PFSK-1 (cell line): ENCODE measurements at regions not wholly inside any gene's neighbourhood (a gene's known extent, or its start where the extent isn't known, plus 50 kb on each side); places are given as distances from the start of the nearest gene placed in this dataset.

Source experiments
- FOXP2 ChIP-seq: optimal IDR thresholded peaks from 2 replicates; pipeline ENCODE3; 2011; ENCODE audit warnings: borderline replicate concordance, control low read depth, inconsistent platforms; ENCODE audit not compliant: insufficient read depth; ENCODE audit errors: extremely low read length, extremely low read depth
- POLR2AphosphoS5 ChIP-seq: IDR thresholded peaks from 2 replicates; pipeline ENCODE4 v1.6.1; 2012; ENCODE audit warnings: low read depth, mild to moderate bottlenecking, control low read depth, low read length, moderate library complexity
- SIN3A ChIP-seq: IDR thresholded peaks from 2 replicates; pipeline ENCODE4 v1.6.1; 2012; ENCODE audit warnings: mild to moderate bottlenecking, low read length, moderate library complexity, borderline replicate concordance; ENCODE audit not compliant: insufficient read depth
- TAF1 ChIP-seq: IDR thresholded peaks from 2 replicates; pipeline ENCODE4 v1.6.1; 2012; ENCODE audit warnings: low read length, control low read depth, borderline replicate concordance; ENCODE audit not compliant: insufficient read depth
- TF ChIP-seq, protein P1 (sequence below), 2 experiments: IDR thresholded peaks; 2 replicates each; pipeline versions ENCODE4 v1.6.1 to v1.8.0; 2011 to 2012; ENCODE audit warnings: low read depth in 2 of 2, low read length in 2 of 2, control low read depth in 1 of 2, inconsistent platforms in 1 of 2, mild to moderate bottlenecking in 1 of 2, moderate library complexity in 1 of 2; ENCODE audit not compliant: insufficient read depth in 1 of 2

GRCh38 chr11:29707924-29708323 lies 308.9 kb downstream of the KCNA4 start:
- TF ChIP-seq, protein P1, sequence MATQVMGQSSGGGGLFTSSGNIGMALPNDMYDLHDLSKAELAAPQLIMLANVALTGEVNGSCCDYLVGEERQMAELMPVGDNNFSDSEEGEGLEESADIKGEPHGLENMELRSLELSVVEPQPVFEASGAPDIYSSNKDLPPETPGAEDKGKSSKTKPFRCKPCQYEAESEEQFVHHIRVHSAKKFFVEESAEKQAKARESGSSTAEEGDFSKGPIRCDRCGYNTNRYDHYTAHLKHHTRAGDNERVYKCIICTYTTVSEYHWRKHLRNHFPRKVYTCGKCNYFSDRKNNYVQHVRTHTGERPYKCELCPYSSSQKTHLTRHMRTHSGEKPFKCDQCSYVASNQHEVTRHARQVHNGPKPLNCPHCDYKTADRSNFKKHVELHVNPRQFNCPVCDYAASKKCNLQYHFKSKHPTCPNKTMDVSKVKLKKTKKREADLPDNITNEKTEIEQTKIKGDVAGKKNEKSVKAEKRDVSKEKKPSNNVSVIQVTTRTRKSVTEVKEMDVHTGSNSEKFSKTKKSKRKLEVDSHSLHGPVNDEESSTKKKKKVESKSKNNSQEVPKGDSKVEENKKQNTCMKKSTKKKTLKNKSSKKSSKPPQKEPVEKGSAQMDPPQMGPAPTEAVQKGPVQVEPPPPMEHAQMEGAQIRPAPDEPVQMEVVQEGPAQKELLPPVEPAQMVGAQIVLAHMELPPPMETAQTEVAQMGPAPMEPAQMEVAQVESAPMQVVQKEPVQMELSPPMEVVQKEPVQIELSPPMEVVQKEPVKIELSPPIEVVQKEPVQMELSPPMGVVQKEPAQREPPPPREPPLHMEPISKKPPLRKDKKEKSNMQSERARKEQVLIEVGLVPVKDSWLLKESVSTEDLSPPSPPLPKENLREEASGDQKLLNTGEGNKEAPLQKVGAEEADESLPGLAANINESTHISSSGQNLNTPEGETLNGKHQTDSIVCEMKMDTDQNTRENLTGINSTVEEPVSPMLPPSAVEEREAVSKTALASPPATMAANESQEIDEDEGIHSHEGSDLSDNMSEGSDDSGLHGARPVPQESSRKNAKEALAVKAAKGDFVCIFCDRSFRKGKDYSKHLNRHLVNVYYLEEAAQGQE (IDR thresholded peaks at IDR 0.05; ENCODE audit: insufficient read depth in 1 of 2, low read depth in 2 of 2, low read length in 2 of 2): no peak
- TF ChIP-seq SIN3A (no peak), POLR2AphosphoS5 (no peak), FOXP2 (no peak), TAF1 (no peak)

DNA sequence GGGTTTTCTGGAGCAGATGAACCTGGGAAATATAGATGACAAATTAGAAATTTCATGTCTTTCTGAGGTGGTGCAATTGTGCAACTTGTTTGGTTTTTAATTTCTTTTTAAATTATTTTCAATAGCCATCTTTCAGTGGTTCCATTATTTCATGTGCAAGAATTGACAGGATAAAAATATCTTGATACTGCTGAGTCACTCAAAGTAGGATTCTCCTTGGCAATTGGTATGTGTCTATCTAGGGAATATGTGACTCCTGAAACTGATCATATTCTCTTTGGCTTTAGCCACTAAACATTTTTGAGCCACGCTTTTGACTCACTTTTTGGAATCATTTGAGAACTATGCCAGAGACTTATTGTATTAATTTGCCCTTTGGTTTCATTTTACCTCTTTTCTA lies 331.5 kb downstream of the KCNA4 start:
- TF ChIP-seq TAF1 (no peak), POLR2AphosphoS5 (no peak), SIN3A (no peak), FOXP2 (no peak)
- TF ChIP-seq, protein P1 (IDR thresholded peaks at IDR 0.05; ENCODE audit: insufficient read depth in 1 of 2, low read depth in 2 of 2, low read length in 2 of 2): no peak

DNA sequence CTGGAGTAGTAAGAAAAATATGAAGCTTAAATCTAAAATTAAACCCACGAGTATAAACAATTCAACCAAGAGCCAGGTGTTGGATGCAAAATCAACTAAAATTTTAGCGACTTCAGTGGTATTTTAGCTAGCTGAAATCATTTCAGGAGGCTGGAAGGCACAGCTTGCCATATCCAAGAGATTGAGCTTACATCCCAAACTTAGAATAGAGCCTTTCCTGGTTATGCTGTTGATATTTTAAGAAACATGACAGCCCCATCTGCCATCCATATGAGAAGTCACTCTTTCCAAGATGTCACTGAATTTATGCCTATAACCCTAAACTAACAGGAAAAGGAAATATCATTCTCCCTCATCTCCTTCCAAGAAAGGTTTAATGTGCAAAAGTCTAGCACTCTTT lies 334.0 kb downstream of the KCNA4 start:
- TF ChIP-seq FOXP2 (no peak), SIN3A (no peak), TAF1 (no peak), POLR2AphosphoS5 (no peak)
- TF ChIP-seq, protein P1 (IDR thresholded peaks at IDR 0.05; ENCODE audit: insufficient read depth in 1 of 2, low read depth in 2 of 2, low read length in 2 of 2): no peak

DNA sequence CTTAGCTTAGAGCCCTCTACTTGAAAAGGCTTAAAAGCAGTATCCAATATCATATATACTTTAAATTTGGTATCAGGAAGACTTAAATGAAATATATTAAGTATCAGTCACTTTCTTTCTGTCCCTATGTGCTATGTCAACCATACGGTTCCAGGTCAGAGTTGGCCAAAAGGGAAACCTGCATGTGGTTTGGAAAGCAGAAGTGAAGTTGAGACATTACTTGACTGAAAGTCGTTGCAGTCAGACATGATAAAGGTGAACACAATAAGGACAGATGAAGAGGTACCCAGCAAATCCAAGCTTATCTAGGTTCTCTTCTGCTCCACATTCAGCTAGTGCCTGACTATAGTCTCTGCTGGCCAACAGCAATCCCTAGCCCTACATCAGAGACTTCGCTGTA lies 336.8 kb downstream of the KCNA4 start:
- TF ChIP-seq, protein P1 (IDR thresholded peaks at IDR 0.05; ENCODE audit: insufficient read depth in 1 of 2, low read depth in 2 of 2, low read length in 2 of 2): no peak
- TF ChIP-seq SIN3A (no peak), FOXP2 (no peak), TAF1 (no peak), POLR2AphosphoS5 (no peak)

DNA sequence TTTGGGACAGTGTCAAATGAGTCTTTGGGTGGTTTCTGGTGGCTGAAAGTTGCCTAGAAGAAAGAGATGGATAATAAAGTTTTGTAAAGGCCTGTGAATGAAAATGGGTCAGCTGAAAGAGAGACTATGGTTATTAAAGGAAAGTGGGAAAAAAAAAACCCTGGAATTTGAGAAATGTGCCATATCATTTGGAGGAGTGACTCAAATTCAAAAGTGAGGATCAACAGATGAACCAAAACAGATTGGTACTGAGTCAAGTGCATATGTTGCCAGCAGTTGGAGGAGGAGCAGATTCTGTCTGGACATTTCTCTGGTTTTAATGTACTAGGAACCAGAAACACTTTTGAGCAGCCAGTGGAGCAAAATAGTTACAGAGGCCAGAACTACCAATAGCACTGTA lies 339.8 kb downstream of the KCNA4 start:
- TF ChIP-seq, protein P1 (IDR thresholded peaks at IDR 0.05; ENCODE audit: insufficient read depth in 1 of 2, low read depth in 2 of 2, low read length in 2 of 2): no peak
- TF ChIP-seq SIN3A (no peak), FOXP2 (no peak), POLR2AphosphoS5 (no peak), TAF1 (no peak)
